HEK293T (cell line): ENCODE measurements at regions not wholly inside any gene's neighbourhood (a gene's known extent, or its start where the extent isn't known, plus 50 kb on each side); places are given as distances from the start of the nearest gene placed in this dataset.

ENCODE experiments used
- ARNT ChIP-seq: fragments of 450-650 bp; IDR thresholded peaks from 2 replicates; pipeline ENCODE4 v1.6.1; 2017; ENCODE audit warnings: mild to moderate bottlenecking
- BHLHE40 ChIP-seq: fragments of 450-650 bp; IDR thresholded peaks from 2 replicates; pipeline ENCODE4 v1.6.1; 2016; ENCODE audit warnings: mild to moderate bottlenecking, moderate library complexity, borderline replicate concordance
- ELF4 ChIP-seq: fragments of 450-650 bp; IDR thresholded peaks from 2 replicates; pipeline ENCODE4 v1.6.1; 2017; ENCODE audit warnings: antibody characterized with exemption
- FOXA1 ChIP-seq: fragments of 450-650 bp; IDR thresholded peaks from 2 replicates; pipeline ENCODE4 v1.6.1; 2016; ENCODE audit warnings: mild to moderate bottlenecking
- FOXK2 ChIP-seq: fragments of 450-650 bp; IDR thresholded peaks from 2 replicates; pipeline ENCODE4 v1.6.1; 2016; ENCODE audit warnings: mild to moderate bottlenecking
- FOXM1 ChIP-seq: fragments of 450-650 bp; IDR thresholded peaks from 2 replicates; pipeline ENCODE4 v1.6.1; 2017; ENCODE audit warnings: mild to moderate bottlenecking, borderline replicate concordance
- HDGF ChIP-seq: fragments of 450-650 bp; IDR thresholded peaks from 2 replicates; pipeline ENCODE4 v1.6.1; 2017; ENCODE audit warnings: antibody characterized with exemption, borderline replicate concordance
- LEF1 ChIP-seq: fragments of 450-650 bp; IDR thresholded peaks from 2 replicates; pipeline ENCODE4 v1.6.1; 2017; ENCODE audit warnings: mild to moderate bottlenecking, borderline replicate concordance
- NFRKB ChIP-seq: fragments of 450-650 bp; IDR thresholded peaks from 2 replicates; pipeline ENCODE4 v1.6.1; 2016; ENCODE audit warnings: mild to moderate bottlenecking, moderate library complexity
- SP1 ChIP-seq: fragments of 450-650 bp; IDR thresholded peaks from 2 replicates; pipeline ENCODE4 v1.6.1; 2017
- SUZ12 ChIP-seq: fragments of 450-650 bp; IDR thresholded peaks from 2 replicates; pipeline ENCODE4 v1.6.1; 2016; ENCODE audit warnings: mild to moderate bottlenecking
- TARDBP ChIP-seq: fragments of 450-650 bp; IDR thresholded peaks from 2 replicates; pipeline ENCODE4 v1.6.1; 2016
- ZNF384 ChIP-seq: fragments of 450-650 bp; IDR thresholded peaks from 2 replicates; pipeline ENCODE4 v1.6.1; 2016

- TF ChIP-seq SUZ12 (no peak), FOXM1 (no peak), HDGF (no peak), ELF4 (no peak), NFRKB (no peak), FOXK2 (no peak), BHLHE40 (no peak), SP1 (no peak), LEF1 (no peak), FOXA1 (no peak), ZNF384 (no peak), ARNT (no peak), TARDBP (no peak)
Observed at GRCh38 chr1:157399984-157400382, 152.3 kb downstream of the FCRL5 start.
